NCI-H2107 treated with DMSO at 0.1 percent for 48 hours (cell line): ENCODE measurements at regions not wholly inside any gene's neighbourhood (a gene's known extent, or its start where the extent isn't known, plus 50 kb on each side); places are given as distances from the start of the nearest gene placed in this dataset.

Experiments used
- DNase-seq: peaks from one replicate; lab custom pipeline; 2025; ENCODE audit not compliant: unreplicated experiment; lab: John Stamatoyannopoulos, UW

- DNase-seq: peak; percentile 1
Observed at GRCh38 chr10:118501637-118502440, 93.6 kb downstream of the PRLHR start.

GRCh38 chr10:118501171-118501570 lies 94.3 kb downstream of the PRLHR start:
- DNase-seq: no peak

GRCh38 chr10:118500477-118501104 lies 94.9 kb downstream of the PRLHR start:
- no peak for DNase-seq

DNA sequence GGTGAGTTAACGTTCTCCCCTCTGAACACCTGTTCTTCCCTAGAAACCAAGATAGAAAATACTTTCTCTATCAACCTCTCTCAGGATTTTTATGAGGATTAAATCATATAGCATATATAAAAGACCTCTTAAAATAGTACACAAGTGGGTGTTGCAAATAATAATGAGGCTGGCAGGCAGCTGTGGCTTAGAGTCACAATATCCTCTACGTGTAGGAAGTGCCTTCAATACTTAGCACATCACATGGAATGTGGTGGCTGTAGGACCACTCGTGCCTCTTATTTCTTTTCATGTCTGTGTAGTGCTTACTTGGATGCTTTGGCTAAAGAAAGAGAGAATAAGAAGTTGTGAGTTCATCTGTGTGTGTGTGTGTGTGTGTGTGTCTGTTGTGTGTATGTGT lies 96.3 kb downstream of the PRLHR start:
- DNase-seq: no peak

DNA sequence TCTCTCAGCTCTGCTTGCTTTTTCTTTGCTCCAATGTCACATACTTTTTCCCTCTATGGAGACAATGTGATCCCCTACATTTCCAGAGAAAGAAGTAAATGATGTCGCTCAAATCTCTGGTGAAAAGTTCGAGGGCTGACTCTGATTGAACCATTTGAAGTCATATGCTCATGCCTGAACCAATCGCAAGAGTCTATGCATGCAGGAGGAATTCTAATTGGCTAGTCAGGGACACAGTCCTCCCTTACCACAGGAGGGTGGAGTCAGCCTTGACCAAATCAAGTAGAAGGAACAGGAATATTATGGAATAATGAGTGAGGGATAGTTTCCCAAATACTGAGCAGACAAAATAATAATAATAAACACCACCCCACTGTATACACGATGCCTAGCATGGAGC lies 96.8 kb downstream of the PRLHR start:
- DNase-seq: no peak

DNA sequence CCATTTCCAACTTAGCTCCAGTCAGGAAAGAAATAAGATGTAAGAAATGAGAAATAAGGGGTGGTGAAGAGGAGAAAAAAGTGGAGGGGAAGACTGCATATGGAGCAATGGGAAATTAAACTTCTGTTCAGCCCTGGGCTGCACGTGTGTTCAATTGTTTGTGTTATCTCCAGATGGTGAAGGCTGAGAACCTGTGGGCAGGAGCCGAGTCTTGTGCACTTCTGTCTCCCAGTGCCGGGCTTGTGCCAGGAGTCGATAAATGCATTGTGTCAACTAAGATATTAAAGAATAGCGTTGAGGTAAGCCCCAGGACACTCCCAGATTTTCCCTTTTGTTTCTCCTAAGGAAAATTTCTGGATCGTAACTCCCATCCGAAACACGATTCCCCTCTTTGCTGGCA lies 98.2 kb downstream of the PRLHR start:
- DNase-seq: no peak

GRCh38 chr10:118496525-118496924 lies 98.9 kb downstream of the PRLHR start:
- DNase-seq: no peak

DNA sequence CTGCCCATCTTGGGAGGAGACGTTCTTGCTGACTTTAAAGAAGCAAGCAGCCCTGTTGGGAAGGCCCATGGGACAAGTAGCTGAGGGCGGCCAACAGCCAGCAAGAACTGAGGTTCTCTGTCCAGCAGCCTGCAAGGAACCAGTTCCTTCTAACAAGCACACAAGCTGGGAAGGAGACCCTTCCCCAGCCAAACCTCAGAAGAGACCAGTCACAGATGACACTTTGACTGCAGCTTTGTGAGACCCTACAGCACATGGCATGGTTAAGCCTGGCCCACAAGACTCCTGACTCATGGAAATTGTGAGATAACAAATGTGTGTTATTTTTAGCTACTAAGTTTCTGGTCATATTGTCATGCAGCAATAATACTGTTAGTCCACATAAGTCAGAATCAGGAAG lies 99.9 kb downstream of the PRLHR start:
- no peak for DNase-seq

DNA sequence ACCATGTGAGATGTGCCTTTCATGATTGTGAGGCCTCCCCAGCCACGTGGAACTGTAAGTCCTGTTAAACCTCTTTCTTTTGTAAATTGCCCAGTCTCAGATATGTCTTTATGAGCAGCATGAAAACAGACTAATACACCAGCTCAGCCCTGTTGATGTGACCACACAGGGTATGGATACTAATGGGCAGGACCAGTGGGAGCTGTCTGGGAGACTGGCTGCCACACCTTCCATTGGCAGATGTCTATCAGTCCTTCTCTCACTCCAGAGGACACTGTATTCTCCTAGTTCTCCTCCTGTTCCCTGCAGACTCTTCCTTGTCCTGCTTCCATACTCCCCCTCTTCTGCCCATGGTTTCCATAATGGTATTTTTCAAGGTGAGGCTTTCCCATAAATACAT lies 104.4 kb downstream of the PRLHR start:
- no peak for DNase-seq

DNA sequence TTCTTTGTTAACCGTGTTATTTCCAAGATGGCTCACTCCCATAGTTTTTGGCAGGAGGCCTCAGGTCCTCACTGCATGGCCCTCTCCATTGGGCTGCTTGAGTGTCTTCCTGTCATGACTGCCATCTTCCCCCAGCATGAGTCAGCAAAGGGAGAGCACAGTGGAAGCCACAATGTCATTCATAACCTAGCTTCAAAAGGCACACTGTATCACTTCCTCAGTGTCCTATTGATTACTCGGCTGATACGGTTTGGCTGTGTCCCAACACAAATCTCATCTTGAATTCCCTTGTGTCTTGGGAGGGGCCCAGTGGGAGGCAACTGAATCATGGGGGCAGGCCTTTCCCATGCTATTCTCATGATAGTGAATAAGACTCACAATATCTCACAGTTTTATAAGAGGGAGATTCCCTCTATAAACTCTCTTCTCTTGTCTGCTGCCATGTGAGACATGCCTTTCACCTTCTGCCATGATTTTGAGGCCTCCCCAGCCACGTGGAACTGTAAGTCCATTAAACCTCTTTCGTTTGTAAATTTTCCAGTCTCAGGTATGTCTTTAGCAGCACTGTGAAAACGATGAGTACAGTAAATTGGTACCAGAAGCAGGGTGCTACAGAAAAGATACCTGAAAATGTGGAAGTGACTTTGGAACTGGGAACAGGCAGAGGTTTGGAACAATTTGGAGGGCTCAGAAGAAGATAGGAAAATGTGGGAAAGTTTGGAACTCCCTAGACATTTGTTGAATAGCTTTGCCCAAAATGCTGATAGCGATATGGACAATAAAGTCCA lies 106.5 kb downstream of the PRLHR start:
- no peak for DNase-seq

DNA sequence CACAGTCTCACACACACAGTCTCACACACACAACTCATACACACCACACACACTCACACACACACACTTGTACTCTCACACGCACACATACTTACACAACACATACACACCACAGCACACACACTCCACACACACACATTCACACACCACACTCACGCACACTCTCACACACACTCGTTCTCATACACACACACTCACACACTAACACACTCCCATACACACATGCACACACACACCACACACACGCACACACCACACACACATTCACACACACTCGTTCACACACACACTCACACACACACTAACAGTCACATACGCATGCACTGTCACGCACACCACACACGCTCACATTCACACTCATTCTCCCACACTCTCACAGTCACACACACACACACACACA lies 109.8 kb downstream of the PRLHR start:
- no peak for DNase-seq

- no peak for DNase-seq
Observed at GRCh38 chr10:118484152-118484871, 111.1 kb downstream of the PRLHR start.

DNA sequence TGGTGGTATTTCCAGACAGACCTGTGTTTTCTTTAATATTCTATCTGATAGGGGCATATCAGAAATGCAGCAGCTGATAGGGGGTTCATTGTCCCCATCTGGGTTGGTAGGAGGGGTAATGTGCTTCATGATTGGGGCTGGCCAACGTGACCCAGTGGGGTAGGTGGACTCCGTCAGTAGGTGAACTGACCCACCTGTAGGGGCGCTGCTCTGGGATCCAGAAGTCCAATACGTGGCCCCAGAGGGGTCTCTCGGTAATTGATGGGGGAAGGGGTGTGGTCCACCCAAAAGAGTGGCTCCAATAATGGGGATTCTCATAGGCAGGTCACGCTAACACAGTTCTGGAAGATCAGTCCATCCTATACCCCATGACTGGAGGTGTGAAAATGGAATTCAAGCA lies 112.0 kb downstream of the PRLHR start:
- DNase-seq: no peak

GRCh38 chr10:118482393-118483331 lies 112.8 kb downstream of the PRLHR start:
- no peak for DNase-seq

GRCh38 chr10:118481871-118482270 lies 113.6 kb downstream of the PRLHR start:
- no peak for DNase-seq

DNA sequence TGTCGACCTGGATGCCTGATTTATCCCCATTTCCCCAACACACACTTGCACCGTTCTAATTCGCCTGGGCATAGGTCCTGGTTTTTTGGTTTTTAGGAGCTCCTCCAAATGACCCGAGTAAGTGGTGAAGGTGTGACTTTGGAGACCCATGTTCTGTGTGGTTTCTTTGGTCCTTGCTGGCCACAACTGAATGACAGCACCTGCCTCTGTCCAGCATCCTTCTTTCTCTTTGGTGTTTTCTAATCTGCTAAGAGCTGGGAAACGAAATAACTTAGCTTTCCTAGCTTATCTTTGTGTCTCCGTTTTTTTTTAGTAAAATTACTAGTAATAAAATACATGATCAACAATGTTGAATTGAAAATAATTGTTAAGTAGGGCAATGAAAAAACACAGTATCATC lies 120.2 kb downstream of the PRLHR start:
- DNase-seq: no peak

DNA sequence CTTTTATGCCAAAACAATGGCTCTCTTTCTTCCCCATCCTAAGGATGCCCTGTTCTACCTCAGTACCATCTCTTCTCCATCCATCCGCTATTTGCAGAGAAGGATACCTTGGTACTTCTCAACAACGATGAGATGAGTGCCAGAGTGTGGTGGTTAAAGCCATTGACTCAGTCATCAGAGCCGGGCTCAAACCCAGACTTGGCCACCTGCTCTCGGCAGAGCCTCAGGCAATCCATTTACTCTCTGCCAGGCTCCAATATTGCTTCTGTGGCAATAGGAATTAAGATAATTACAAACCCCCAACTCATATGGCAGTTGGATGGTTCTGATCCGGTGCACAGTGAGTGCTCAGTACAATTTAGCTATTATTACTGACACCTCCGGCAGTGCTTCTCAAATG lies 121.3 kb downstream of the PRLHR start:
- no peak for DNase-seq

GRCh38 chr10:118473305-118473960 lies 122.0 kb downstream of the PRLHR start:
- no peak for DNase-seq

- no peak for DNase-seq
Observed at GRCh38 chr10:118472415-118473304, 122.8 kb downstream of the PRLHR start.
